GM12872 (cell line): ENCODE measurements at regions not wholly inside any gene's neighbourhood (a gene's known extent, or its start where the extent isn't known, plus 50 kb on each side); places are given as distances from the start of the nearest gene placed in this dataset.

Experiments
- CTCF ChIP-seq: IDR thresholded peaks from 3 replicates; pipeline ENCODE4 v1.5.1; 2011; ENCODE audit warnings: low read depth, mild to moderate bottlenecking, low read length, moderate library complexity; ENCODE audit not compliant: insufficient read depth

DNA sequence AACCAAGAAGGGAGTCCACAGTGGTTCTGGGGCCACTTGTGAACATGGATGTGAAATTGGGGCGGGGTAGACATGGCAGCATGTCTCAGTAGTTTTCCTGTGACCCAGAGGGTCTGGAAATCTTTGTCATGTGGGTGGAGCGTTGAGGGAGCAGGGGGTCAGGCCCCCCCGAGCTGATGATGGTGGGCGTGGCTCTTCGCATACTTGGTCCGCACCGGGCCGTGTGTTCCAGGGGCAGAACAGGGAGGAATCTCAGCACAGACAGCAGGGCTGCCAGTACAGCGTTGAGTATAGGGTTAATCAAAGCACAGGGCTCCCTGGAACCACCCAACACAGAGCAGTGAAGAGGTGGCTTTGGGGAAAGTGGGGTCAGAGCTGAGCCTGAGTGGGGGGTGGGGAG lies 267.5 kb downstream of the SEC14L1 start:
- TF ChIP-seq CTCF, result no peak

DNA sequence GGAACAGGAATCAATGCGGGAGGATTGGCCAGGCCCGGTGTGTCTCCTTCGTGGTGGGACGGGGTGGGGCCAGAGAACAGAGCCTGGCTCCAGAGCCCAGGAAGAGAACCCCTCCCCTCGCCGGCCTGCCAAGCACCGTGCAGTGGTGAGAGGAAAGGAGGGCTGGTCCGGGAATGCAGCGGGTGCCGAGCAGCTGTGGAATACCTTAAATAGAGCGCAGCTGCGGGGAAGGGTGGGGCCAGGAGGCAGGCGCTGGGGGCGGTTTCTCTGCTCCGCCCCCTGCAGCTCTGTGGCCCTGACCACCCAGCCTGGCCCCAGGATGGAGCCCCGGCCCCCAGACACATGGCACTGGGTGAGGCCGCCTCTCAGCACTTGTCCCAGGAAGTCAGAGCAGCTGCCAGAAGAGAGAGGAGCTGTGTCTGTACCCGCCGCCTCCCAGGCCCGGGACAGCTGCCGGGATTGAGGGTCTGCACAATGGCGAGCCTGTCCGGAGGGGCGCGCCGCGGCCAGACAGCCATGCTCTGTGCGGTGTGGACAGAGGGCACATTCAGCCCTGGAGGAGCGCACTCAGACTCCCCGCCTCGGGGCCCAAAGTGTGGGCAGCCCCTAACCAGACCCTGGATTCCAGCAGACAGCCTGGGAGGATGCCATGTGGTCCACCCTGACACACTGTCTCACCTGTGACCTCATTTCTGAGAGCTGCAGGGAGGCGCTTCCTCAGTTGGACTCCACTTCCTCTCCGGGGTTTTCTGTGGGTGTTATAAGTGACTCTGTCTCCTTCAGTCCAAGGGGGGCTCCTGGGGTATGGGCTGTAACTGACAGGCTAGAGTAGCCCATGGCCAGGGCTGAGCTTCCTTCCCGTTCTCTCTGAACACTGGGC lies 268.8 kb downstream of the SEC14L1 start:
- TF ChIP-seq CTCF, result no peak

GRCh38 chr17:77410470-77410869 lies 269.7 kb downstream of the SEC14L1 start:
- TF ChIP-seq CTCF, result no peak

DNA sequence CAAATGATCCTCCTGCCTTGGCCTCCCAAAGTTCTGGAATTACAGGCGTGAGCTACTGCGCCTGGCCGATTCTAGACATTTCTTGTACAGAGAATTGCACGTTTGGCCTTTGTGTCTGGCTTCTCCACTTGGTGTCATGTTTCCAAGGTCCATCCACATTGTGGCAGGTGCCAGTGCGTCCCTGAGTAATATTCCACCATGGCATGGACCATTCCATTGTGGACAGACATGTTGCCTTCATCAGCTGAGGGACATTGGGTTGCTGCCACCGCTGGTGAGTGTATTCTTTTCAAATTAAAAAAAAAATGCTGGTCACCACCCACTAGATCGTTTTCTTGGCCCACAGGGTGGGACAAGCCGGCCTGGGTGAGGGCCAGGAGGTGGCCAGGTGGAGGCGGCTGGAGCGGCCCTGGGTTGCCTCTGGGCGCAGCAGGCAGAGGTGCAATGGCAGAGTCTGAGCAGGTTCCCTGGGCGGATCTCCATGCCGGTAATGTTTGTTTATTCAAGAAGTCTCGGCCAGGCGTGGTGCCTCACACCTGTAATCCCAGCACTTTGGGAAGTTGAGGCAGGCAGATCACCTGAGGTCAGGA lies 274.1 kb downstream of the SEC14L1 start:
- no peak for TF ChIP-seq CTCF

GRCh38 chr17:77416105-77416713 lies 275.4 kb downstream of the SEC14L1 start:
- no peak for TF ChIP-seq CTCF

- TF ChIP-seq CTCF, result no peak
Observed at GRCh38 chr17:77417575-77417974, 276.8 kb downstream of the SEC14L1 start.

- TF ChIP-seq CTCF, result no peak
Observed at GRCh38 chr17:77418609-77419008, 277.8 kb downstream of the SEC14L1 start.
